ENCODE measurements at regions not wholly inside any gene's neighbourhood (a gene's known extent, or its start where the extent isn't known, plus 50 kb on each side); places are given as distances from the start of the nearest gene placed in this dataset.

- TF ChIP-seq CTCF (IDR thresholded peaks at IDR 0.05; ENCODE audit: insufficient read depth, low read depth, low read length), result no peak
- no peak for TF ChIP-seq EZH2 (IDR thresholded peaks at IDR 0.05; ENCODE audit: insufficient read depth, low read length)
Measured at GRCh38 chr2:118372886-118373830, 284.9 kb downstream of the INSIG2 start.
